ENCODE measurements at regions not wholly inside any gene's neighbourhood (a gene's known extent, or its start where the extent isn't known, plus 50 kb on each side); places are given as distances from the start of the nearest gene placed in this dataset.

DNA sequence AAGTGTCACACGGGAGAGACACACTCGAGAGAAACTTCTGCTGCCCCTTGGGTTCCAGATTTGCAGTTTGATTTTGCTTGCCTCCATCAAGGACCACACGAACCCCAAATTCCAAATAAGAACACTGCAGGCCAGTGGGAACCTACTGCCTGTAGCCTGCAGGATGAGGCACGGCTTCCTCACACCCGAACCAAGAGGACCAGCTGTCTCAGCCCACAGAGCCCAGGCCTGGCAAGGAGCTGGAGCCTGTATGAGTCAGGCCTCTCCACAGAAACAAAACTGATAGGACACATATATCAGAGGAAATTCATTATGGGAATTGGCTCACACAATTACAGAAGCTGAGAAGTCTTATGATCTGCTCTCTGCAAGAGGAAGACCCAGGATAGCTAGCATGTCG, 188.1 kb upstream of the NSMCE3 start:
- TF ChIP-seq, protein P1, sequence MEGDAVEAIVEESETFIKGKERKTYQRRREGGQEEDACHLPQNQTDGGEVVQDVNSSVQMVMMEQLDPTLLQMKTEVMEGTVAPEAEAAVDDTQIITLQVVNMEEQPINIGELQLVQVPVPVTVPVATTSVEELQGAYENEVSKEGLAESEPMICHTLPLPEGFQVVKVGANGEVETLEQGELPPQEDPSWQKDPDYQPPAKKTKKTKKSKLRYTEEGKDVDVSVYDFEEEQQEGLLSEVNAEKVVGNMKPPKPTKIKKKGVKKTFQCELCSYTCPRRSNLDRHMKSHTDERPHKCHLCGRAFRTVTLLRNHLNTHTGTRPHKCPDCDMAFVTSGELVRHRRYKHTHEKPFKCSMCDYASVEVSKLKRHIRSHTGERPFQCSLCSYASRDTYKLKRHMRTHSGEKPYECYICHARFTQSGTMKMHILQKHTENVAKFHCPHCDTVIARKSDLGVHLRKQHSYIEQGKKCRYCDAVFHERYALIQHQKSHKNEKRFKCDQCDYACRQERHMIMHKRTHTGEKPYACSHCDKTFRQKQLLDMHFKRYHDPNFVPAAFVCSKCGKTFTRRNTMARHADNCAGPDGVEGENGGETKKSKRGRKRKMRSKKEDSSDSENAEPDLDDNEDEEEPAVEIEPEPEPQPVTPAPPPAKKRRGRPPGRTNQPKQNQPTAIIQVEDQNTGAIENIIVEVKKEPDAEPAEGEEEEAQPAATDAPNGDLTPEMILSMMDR (IDR thresholded peaks at IDR 0.05), result no peak
- no peak for TF ChIP-seq POLR2A (IDR thresholded peaks at IDR 0.05)
- TF ChIP-seq POLR2AphosphoS5 (IDR thresholded peaks at IDR 0.05), result no peak

All from stomach (tissue), 4 donors.